HEK293T (cell line): ENCODE measurements at regions not wholly inside any gene's neighbourhood (a gene's known extent, or its start where the extent isn't known, plus 50 kb on each side); places are given as distances from the start of the nearest gene placed in this dataset.

Experiments used
- BHLHE40 ChIP-seq: fragments of 450-650 bp; IDR thresholded peaks from 2 replicates; pipeline ENCODE4 v1.6.1; 2016; ENCODE audit warnings: mild to moderate bottlenecking, moderate library complexity, borderline replicate concordance
- ELF4 ChIP-seq: fragments of 450-650 bp; IDR thresholded peaks from 2 replicates; pipeline ENCODE4 v1.6.1; 2017; ENCODE audit warnings: antibody characterized with exemption
- FOXA1 ChIP-seq: fragments of 450-650 bp; IDR thresholded peaks from 2 replicates; pipeline ENCODE4 v1.6.1; 2016; ENCODE audit warnings: mild to moderate bottlenecking
- FOXM1 ChIP-seq: fragments of 450-650 bp; IDR thresholded peaks from 2 replicates; pipeline ENCODE4 v1.6.1; 2017; ENCODE audit warnings: mild to moderate bottlenecking, borderline replicate concordance
- LEF1 ChIP-seq: fragments of 450-650 bp; IDR thresholded peaks from 2 replicates; pipeline ENCODE4 v1.6.1; 2017; ENCODE audit warnings: mild to moderate bottlenecking, borderline replicate concordance
- SP1 ChIP-seq: fragments of 450-650 bp; IDR thresholded peaks from 2 replicates; pipeline ENCODE4 v1.6.1; 2017
- SUZ12 ChIP-seq: fragments of 450-650 bp; IDR thresholded peaks from 2 replicates; pipeline ENCODE4 v1.6.1; 2016; ENCODE audit warnings: mild to moderate bottlenecking
- TARDBP ChIP-seq: fragments of 450-650 bp; IDR thresholded peaks from 2 replicates; pipeline ENCODE4 v1.6.1; 2016
- ZNF384 ChIP-seq: fragments of 450-650 bp; IDR thresholded peaks from 2 replicates; pipeline ENCODE4 v1.6.1; 2016
- TF ChIP-seq, protein P1 (sequence below): fragments of 450-650 bp; IDR thresholded peaks from 2 replicates; pipeline ENCODE4 v1.6.1; 2016

GRCh38 chr5:31086839-31087415 lies 106.6 kb upstream of the CDH6 start:
- TF ChIP-seq FOXA1 (no peak), ZNF384 (no peak), ELF4 (no peak), BHLHE40 (no peak), SP1 (no peak), TARDBP (no peak), FOXM1 (no peak), SUZ12 (no peak), LEF1 (no peak)
- TF ChIP-seq, protein P1, sequence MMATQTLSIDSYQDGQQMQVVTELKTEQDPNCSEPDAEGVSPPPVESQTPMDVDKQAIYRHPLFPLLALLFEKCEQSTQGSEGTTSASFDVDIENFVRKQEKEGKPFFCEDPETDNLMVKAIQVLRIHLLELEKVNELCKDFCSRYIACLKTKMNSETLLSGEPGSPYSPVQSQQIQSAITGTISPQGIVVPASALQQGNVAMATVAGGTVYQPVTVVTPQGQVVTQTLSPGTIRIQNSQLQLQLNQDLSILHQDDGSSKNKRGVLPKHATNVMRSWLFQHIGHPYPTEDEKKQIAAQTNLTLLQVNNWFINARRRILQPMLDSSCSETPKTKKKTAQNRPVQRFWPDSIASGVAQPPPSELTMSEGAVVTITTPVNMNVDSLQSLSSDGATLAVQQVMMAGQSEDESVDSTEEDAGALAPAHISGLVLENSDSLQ, result no peak
